ENCODE measurements at regions not wholly inside any gene's neighbourhood (a gene's known extent, or its start where the extent isn't known, plus 50 kb on each side); places are given as distances from the start of the nearest gene placed in this dataset.

- peak; percentile 72 to 92 for TF ChIP-seq CTCF (IDR thresholded peaks at IDR 0.05)
- no peak for TF ChIP-seq POLR2A (IDR thresholded peaks at IDR 0.05)
- no peak for TF ChIP-seq POLR2AphosphoS5 (IDR thresholded peaks at IDR 0.05)
Observed at GRCh38 chr14:89027097-89027740, 202.8 kb downstream of the TTC8 start.

Measured in suprapubic skin (tissue), 4 donors.